ENCODE measurements at regions not wholly inside any gene's neighbourhood (a gene's known extent, or its start where the extent isn't known, plus 50 kb on each side); places are given as distances from the start of the nearest gene placed in this dataset.
"Not testable (repeated sequence)": the region's sequence is repeated elsewhere in the genome, so short reads cannot be mapped to it uniquely, and the experiment has no call there.

- no peak for DNase-seq (ENCODE audit: low spot score)
Measured at GRCh38 chr20:19834783-19835182, 76.7 kb downstream of the RIN2 start.

GRCh38 chr20:19835533-19836222 is 77.6 kb downstream of the RIN2 start:
- DNase-seq (ENCODE audit: low spot score), result no peak

GRCh38 chr20:19838468-19838867 is 80.4 kb downstream of the RIN2 start:
- no peak for DNase-seq (ENCODE audit: low spot score)

- no peak for DNase-seq (ENCODE audit: low spot score)
Measured at GRCh38 chr20:19839053-19839452, 81.0 kb downstream of the RIN2 start.

- no peak for DNase-seq (ENCODE audit: low spot score)
Measured at GRCh38 chr20:19840111-19840710, 82.2 kb downstream of the RIN2 start.

- DNase-seq (ENCODE audit: low spot score), result no peak
Measured at GRCh38 chr20:19841740-19842139, 83.7 kb downstream of the RIN2 start.

- DNase-seq (ENCODE audit: low spot score), result not testable (repeated sequence)
Measured at GRCh38 chr20:19844850-19845249, 86.8 kb downstream of the RIN2 start.

GRCh38 chr20:19847383-19847782 is 89.3 kb downstream of the RIN2 start:
- no peak for DNase-seq (ENCODE audit: low spot score)

GRCh38 chr20:19849341-19850197 is 91.5 kb downstream of the RIN2 start:
- no peak for DNase-seq (ENCODE audit: low spot score)

GRCh38 chr20:19850198-19850533 is 92.1 kb downstream of the RIN2 start:
- no peak for DNase-seq (ENCODE audit: low spot score)

- DNase-seq (ENCODE audit: low spot score), result no peak
Measured at GRCh38 chr20:19851861-19852260, 93.8 kb downstream of the RIN2 start.

- no peak for DNase-seq (ENCODE audit: low spot score)
Measured at GRCh38 chr20:19855416-19855815, 97.4 kb downstream of the RIN2 start.

- DNase-seq (ENCODE audit: low spot score), result no peak
Measured at GRCh38 chr20:19858466-19859371, 100.7 kb downstream of the RIN2 start.

GRCh38 chr20:19859444-19859843 is 101.4 kb downstream of the RIN2 start:
- no peak for DNase-seq (ENCODE audit: low spot score)

- DNase-seq (ENCODE audit: low spot score), result peak; percentile 64
Measured at GRCh38 chr20:19860737-19861136, 102.7 kb downstream of the RIN2 start.

GRCh38 chr20:19861147-19861759 is 103.2 kb downstream of the RIN2 start:
- no peak for DNase-seq (ENCODE audit: low spot score)

GRCh38 chr20:19864130-19864529 is 106.1 kb downstream of the RIN2 start:
- no peak for DNase-seq (ENCODE audit: low spot score)

- DNase-seq (ENCODE audit: low spot score), result no peak
Measured at GRCh38 chr20:19866070-19866469, 108.0 kb downstream of the RIN2 start.

- no peak for DNase-seq (ENCODE audit: low spot score)
Measured at GRCh38 chr20:19867074-19867473, 109.0 kb downstream of the RIN2 start.

- DNase-seq (ENCODE audit: low spot score), result no peak
Measured at GRCh38 chr20:19867940-19868371, 109.9 kb downstream of the RIN2 start.

- no peak for DNase-seq (ENCODE audit: low spot score)
Measured at GRCh38 chr20:19868441-19868840, 110.4 kb downstream of the RIN2 start.

- no peak for DNase-seq (ENCODE audit: low spot score)
Measured at GRCh38 chr20:19872001-19872400, 113.9 kb downstream of the RIN2 start.

Data from HuH-7 (cell line).